ENCODE measurements at regions not wholly inside any gene's neighbourhood (a gene's known extent, or its start where the extent isn't known, plus 50 kb on each side); places are given as distances from the start of the nearest gene placed in this dataset.

DNA sequence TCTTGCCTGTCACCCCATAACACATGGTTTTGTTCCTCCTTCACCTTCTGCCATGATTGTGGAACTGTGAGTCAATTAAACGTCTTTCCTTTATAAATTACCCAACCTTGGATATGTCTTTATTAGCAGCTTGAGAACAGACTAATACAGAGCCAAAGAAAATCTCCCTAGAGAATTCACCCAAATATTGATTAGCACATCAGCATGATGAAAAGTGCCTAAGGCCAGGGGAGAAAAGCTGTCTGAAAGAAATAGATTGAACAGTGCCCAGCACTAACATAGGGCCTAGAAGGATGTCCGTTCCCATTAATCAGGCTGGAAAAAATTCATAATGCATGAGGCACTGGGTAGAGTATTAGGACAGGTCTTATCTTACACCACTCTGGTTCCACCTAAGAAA lies 111.9 kb upstream of the CALN1 start:
- Histone ChIP-seq H3K9ac (ENCODE audit: low read depth, low read length) (no peak overlapping the region), H3K27me3 (ENCODE audit: control insufficient read depth, insufficient read depth, low read length) (no peaks in the 10 kb centered on the region), H2AFZ (replicated peaks; ENCODE audit: low read length, poor library complexity) (no peak overlapping the region), H3K18ac (ENCODE audit: low read depth, low read length) (no peak overlapping the region), H3K4ac (ENCODE audit: low read depth, low read length) (no peak overlapping the region), H2AK5ac (ENCODE audit: low read depth, low read length) (no peak overlapping the region), H3K27ac (ENCODE audit: insufficient read depth, low read length) (no peak overlapping the region), H2BK20ac (ENCODE audit: low read depth, low read length) (no peak overlapping the region), H3K36me3 (ENCODE audit: control insufficient read depth, insufficient read depth, low read length) (no peaks in the 10 kb centered on the region), H2AK9ac (replicated peaks; ENCODE audit: low read depth, low read length, poor library complexity) (no peak overlapping the region), H3K79me1 (ENCODE audit: low read depth in 1 of 2, low read length in 2 of 2) (no peaks in the 10 kb centered on the region), H2BK120ac (ENCODE audit: low read depth, low read length) (no peak overlapping the region), H2BK15ac (ENCODE audit: low read depth, low read length) (no peak overlapping the region), H3K56ac (ENCODE audit: extremely low read depth, insufficient read depth, low read length) (no peak overlapping the region), H4K8ac (ENCODE audit: low read depth in 2 of 2, low read length in 2 of 2) (no peak overlapping the region), H3K14ac (replicated peaks; ENCODE audit: low read depth, low read length) (no peak overlapping the region), H3K9me1 (ENCODE audit: insufficient read depth, low read length) (no peaks in the 10 kb centered on the region), H3K4me3 (ENCODE audit: insufficient read depth, low read depth, low read length) (no peak overlapping the region), H3K4me2 (ENCODE audit: low read depth, low read length) (no peak overlapping the region), H3K4me1 (ENCODE audit: control insufficient read depth, insufficient read depth, low read length) (no peaks in the 10 kb centered on the region), H4K20me1 (ENCODE audit: insufficient read depth, low read length) (no peaks in the 10 kb centered on the region), H4K91ac (ENCODE audit: insufficient read depth, low read depth, low read length) (no peak overlapping the region), H2BK5ac (ENCODE audit: low read depth, low read length, poor library complexity, severe bottlenecking) (no peak overlapping the region), H4K5ac (ENCODE audit: low read depth, low read length) (no peak overlapping the region), H3K9me3 (ENCODE audit: control insufficient read depth, insufficient read depth, low read length) (no peaks in the 10 kb centered on the region), H3K23ac (ENCODE audit: low read depth, low read length) (no peak overlapping the region)
- in situ Hi-C loops (cut with MboI; ENCODE audit: low sequenced_read_pairs) (no loop called here), dilution Hi-C loops (cut with HindIII; ENCODE audit: low sequenced_read_pairs, unreplicated experiment) (no loop called here), intact Hi-C loops (cut with micrococcal nuclease) (no loop called here)
- POLR2A ChIA-PET (ENCODE audit: unreplicated experiment): interaction anchor here (0.7 kb wide), 1 partner anchor 125 kb away, joined by 4 read pairs; no protein-coding TSS in a partner anchor
- no TSS peak for BruUV-seq (replicated peaks)
- DNase-seq (no peak), ATAC-seq (ENCODE audit: low read depth) (no peak)
- no CpG with 5 or more reads among the region's 2 CpGs for WGBS, 2 experiments (ENCODE audit: extremely low coverage in 2 of 2, insufficient read length in 1 of 2)
- CTCF ChIA-PET: no interaction called here
- TF ChIP-seq NFE2L2 (IDR thresholded peaks at IDR 0.05; ENCODE audit: low read depth, low read length) (no peak), SMC3 (IDR thresholded peaks at IDR 0.05; ENCODE audit: low read depth, low read length) (no peak), BHLHE40 (IDR thresholded peaks at IDR 0.05; ENCODE audit: low read depth, low read length) (no peak), FOS (IDR thresholded peaks at IDR 0.05; ENCODE audit: low read depth, low read length) (no peak), USF2 (IDR thresholded peaks at IDR 0.05; ENCODE audit: low read depth, low read length) (no peak), CTCF (conservative IDR thresholded peaks at IDR 0.05; ENCODE audit: low read depth, low read length) (no peak), POLR2A (IDR thresholded peaks at IDR 0.05; ENCODE audit: low read depth, low read length) (no peak), RCOR1 (IDR thresholded peaks at IDR 0.05; ENCODE audit: insufficient replicate concordance, low read length) (no peak), CEBPB (IDR thresholded peaks at IDR 0.05; ENCODE audit: low read depth, low read length) (no peak), MAFK (IDR thresholded peaks at IDR 0.05; ENCODE audit: low read depth, low read length) (no peak), RAD21 (IDR thresholded peaks at IDR 0.05; ENCODE audit: low read length) (no peak), MXI1 (IDR thresholded peaks at IDR 0.05; ENCODE audit: borderline replicate concordance, low read depth, low read length) (no peak), CHD1 (IDR thresholded peaks at IDR 0.05; ENCODE audit: low read depth, low read length) (no peak), RFX5 (IDR thresholded peaks at IDR 0.05; ENCODE audit: low read depth, low read length) (no peak), MAZ (IDR thresholded peaks at IDR 0.05; ENCODE audit: borderline replicate concordance, low read depth, low read length) (no peak)
- TF ChIP-seq, protein P1, sequence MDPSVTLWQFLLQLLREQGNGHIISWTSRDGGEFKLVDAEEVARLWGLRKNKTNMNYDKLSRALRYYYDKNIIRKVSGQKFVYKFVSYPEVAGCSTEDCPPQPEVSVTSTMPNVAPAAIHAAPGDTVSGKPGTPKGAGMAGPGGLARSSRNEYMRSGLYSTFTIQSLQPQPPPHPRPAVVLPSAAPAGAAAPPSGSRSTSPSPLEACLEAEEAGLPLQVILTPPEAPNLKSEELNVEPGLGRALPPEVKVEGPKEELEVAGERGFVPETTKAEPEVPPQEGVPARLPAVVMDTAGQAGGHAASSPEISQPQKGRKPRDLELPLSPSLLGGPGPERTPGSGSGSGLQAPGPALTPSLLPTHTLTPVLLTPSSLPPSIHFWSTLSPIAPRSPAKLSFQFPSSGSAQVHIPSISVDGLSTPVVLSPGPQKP (IDR thresholded peaks at IDR 0.05; ENCODE audit: borderline replicate concordance, low read depth, low read length): no peak
